C4-2B (cell line): ENCODE measurements at regions not wholly inside any gene's neighbourhood (a gene's known extent, or its start where the extent isn't known, plus 50 kb on each side); places are given as distances from the start of the nearest gene placed in this dataset.

Source experiments
- ZFX ChIP-seq: fragments of 450-650 bp; IDR thresholded peaks from 2 replicates; pipeline ENCODE4 v1.6.1; 2017
- TF ChIP-seq, protein P1 (sequence below): fragments of 450-650 bp; conservative IDR thresholded peaks from 2 replicates; pipeline ENCODE4 v1.5.1; 2017; ENCODE audit warnings: mild to moderate bottlenecking

- TF ChIP-seq, protein P1, sequence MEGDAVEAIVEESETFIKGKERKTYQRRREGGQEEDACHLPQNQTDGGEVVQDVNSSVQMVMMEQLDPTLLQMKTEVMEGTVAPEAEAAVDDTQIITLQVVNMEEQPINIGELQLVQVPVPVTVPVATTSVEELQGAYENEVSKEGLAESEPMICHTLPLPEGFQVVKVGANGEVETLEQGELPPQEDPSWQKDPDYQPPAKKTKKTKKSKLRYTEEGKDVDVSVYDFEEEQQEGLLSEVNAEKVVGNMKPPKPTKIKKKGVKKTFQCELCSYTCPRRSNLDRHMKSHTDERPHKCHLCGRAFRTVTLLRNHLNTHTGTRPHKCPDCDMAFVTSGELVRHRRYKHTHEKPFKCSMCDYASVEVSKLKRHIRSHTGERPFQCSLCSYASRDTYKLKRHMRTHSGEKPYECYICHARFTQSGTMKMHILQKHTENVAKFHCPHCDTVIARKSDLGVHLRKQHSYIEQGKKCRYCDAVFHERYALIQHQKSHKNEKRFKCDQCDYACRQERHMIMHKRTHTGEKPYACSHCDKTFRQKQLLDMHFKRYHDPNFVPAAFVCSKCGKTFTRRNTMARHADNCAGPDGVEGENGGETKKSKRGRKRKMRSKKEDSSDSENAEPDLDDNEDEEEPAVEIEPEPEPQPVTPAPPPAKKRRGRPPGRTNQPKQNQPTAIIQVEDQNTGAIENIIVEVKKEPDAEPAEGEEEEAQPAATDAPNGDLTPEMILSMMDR, result no peak
- no peak for TF ChIP-seq ZFX
Observed at GRCh38 chr7:155368894-155369600, 71.4 kb downstream of the INSIG1 start.
